Loucy (cell line): ENCODE measurements at regions not wholly inside any gene's neighbourhood (a gene's known extent, or its start where the extent isn't known, plus 50 kb on each side); places are given as distances from the start of the nearest gene placed in this dataset.
A peak's percentile ranks its signal among the peaks of the same experiment; 100 is the strongest.

Source experiments
- CTCF ChIP-seq: fragments of 200-600 bp; sonication (generic); conservative IDR thresholded peaks from 2 replicates; pipeline ENCODE4 v1.5.1; 2014; ENCODE audit warnings: mild to moderate bottlenecking, antibody characterized with exemption, low read length
- EZH2phosphoT487 ChIP-seq: fragments of 200-600 bp; IDR thresholded peaks from 2 replicates; pipeline ENCODE4 v1.6.1; 2018; ENCODE audit warnings: antibody characterized with exemption, mild to moderate bottlenecking, moderate library complexity, borderline replicate concordance

GRCh38 chr3:80526153-80526552 lies 758.4 kb upstream of the ROBO1 start:
- TF ChIP-seq CTCF (peak; percentile 57), EZH2phosphoT487 (no peak)
